Prostate gland (tissue), 2 donors: ENCODE measurements at regions not wholly inside any gene's neighbourhood (a gene's known extent, or its start where the extent isn't known, plus 50 kb on each side); places are given as distances from the start of the nearest gene placed in this dataset.

ENCODE experiments used
- DNase-seq: peaks from one replicate; pipeline ENCODE4 v3.0.0-alpha.2; 2019; ENCODE audit warnings: low spot score
- H3K27ac ChIP-seq, 2 donors: fragments of 200-600 bp; sonication (generic); 2 replicates each; pipeline ENCODE4 v1.5.1; 2017 to 2019
- H3K27me3 ChIP-seq: fragments of 200-600 bp; sonication (generic); replicated peaks from 2 replicates; pipeline ENCODE4 v1.5.1; 2019; ENCODE audit not compliant: insufficient read depth
- H3K36me3 ChIP-seq, 2 donors: fragments of 200-600 bp; sonication (generic); 1 replicate in 1 of 2; 2 replicates in 1 of 2; pipeline versions ENCODE4 v1.5.1 to v1.8.1; 2017 to 2019
- H3K4me1 ChIP-seq: fragments of 200-600 bp; sonication (generic); replicated peaks from 2 replicates; pipeline ENCODE4 v1.5.1; 2019
- H3K4me3 ChIP-seq, 2 donors: fragments of 200-600 bp; sonication (generic); 2 replicates each; pipeline ENCODE4 v1.5.1; 2017 to 2019
- H3K9me3 ChIP-seq: fragments of 200-600 bp; sonication (generic); 2 replicates; pipeline ENCODE4 v1.5.1; 2017
- POLR2A ChIP-seq: fragments of 450-650 bp; IDR thresholded peaks from one replicate; pipeline ENCODE4 v1.6.1; 2016; ENCODE audit warnings: antibody characterized with exemption, mild to moderate bottlenecking
- POLR2AphosphoS5 ChIP-seq: sonication (generic); formaldehyde crosslinking; IDR thresholded peaks from one replicate; pipeline ENCODE4 v1.6.1; 2017; ENCODE audit warnings: antibody characterized with exemption
- WGBS: methylation state at CpG from one replicate; pipeline ENCODE4 v1.1.5; 2018; 5-methylcytosine and 5-hydroxymethylcytosine counted together
- intact Hi-C: fragments of 100-400 bp; cut with DNase I; formaldehyde crosslinking; loops from one replicate; pipeline ENCODE4 v1.14.2; 2022
- TF ChIP-seq, protein P1 (sequence below), 4 experiments: fragments of 200-600 bp in 2 of 4; fragments of 450-650 bp in 2 of 4; sonication (generic) in 2 of 4; IDR thresholded peaks; 1 replicate in 3 of 4; 2 replicates in 1 of 4; pipeline ENCODE4 v1.5.1; 2016 to 2019; ENCODE audit warnings: antibody characterized with exemption in 4 of 4, mild to moderate bottlenecking in 2 of 4, moderate library complexity in 2 of 4

GRCh38 chr3:184505076-184505878 is 56.3 kb upstream of the EPHB3 start:
- no peak overlapping the region for H3K27ac ChIP-seq
- TF ChIP-seq, protein P1, sequence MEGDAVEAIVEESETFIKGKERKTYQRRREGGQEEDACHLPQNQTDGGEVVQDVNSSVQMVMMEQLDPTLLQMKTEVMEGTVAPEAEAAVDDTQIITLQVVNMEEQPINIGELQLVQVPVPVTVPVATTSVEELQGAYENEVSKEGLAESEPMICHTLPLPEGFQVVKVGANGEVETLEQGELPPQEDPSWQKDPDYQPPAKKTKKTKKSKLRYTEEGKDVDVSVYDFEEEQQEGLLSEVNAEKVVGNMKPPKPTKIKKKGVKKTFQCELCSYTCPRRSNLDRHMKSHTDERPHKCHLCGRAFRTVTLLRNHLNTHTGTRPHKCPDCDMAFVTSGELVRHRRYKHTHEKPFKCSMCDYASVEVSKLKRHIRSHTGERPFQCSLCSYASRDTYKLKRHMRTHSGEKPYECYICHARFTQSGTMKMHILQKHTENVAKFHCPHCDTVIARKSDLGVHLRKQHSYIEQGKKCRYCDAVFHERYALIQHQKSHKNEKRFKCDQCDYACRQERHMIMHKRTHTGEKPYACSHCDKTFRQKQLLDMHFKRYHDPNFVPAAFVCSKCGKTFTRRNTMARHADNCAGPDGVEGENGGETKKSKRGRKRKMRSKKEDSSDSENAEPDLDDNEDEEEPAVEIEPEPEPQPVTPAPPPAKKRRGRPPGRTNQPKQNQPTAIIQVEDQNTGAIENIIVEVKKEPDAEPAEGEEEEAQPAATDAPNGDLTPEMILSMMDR (IDR thresholded peaks at IDR 0.05) = no peak
- TF ChIP-seq POLR2AphosphoS5 (no peak), POLR2A (no peak)
- no peak for DNase-seq
- H3K4me1 ChIP-seq = no peaks in the 10 kb centered on the region
- no peak overlapping the region for H3K4me3 ChIP-seq
- H3K36me3 ChIP-seq = no peaks in the 10 kb centered on the region
- WGBS = 50% methylated on average over 9 of the region's 9 CpGs
- H3K9me3 ChIP-seq = no peaks in the 10 kb centered on the region
- peaks cover 7% of the 10 kb centered on the region for H3K27me3 ChIP-seq
- intact Hi-C loops = no loop called here

DNA sequence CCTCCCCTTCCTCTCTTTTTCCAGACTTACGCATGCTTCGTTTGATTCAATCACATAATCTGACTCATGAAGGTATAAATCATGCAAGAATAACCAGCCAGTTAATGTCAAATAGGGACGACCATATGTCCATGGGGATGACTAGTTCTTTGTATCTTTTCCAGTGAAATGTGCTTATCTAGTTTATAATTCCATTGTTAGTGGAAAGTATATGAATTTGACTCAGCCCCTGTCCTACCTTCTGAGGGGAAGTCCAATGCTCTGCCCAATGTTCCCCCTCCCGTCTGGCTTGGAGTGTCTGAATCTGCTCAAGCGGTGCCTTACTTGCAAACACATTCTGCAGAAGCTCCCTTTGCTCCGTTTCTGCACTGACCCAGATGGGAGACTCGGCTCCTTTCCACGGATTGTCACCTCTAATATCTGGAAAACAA is 55.0 kb upstream of the EPHB3 start:
- Histone ChIP-seq H3K9me3 (no peaks in the 10 kb centered on the region), H3K36me3 (no peaks in the 10 kb centered on the region), H3K27ac (no peak overlapping the region), H3K4me1 (no peaks in the 10 kb centered on the region), H3K27me3 (peaks cover 7% of the 10 kb centered on the region), H3K4me3 (no peak overlapping the region)
- TF ChIP-seq POLR2A (no peak), POLR2AphosphoS5 (no peak)
- TF ChIP-seq, protein P1 (IDR thresholded peaks at IDR 0.05) = no peak
- intact Hi-C loops = no loop called here
- no peak for DNase-seq
- 28% methylated on average over 8 of the region's 8 CpGs for WGBS

GRCh38 chr3:184508938-184509337 is 52.6 kb upstream of the EPHB3 start:
- no peaks in the 10 kb centered on the region for H3K4me1 ChIP-seq
- H3K27ac ChIP-seq = no peak overlapping the region
- H3K27me3 ChIP-seq = peaks cover 7% of the 10 kb centered on the region
- intact Hi-C loops = no loop called here
- 93% methylated on average over 8 of the region's 8 CpGs for WGBS
- no peak for DNase-seq
- no peaks in the 10 kb centered on the region for H3K36me3 ChIP-seq
- no peak overlapping the region for H3K4me3 ChIP-seq
- TF ChIP-seq, protein P1 (IDR thresholded peaks at IDR 0.05) = no peak
- TF ChIP-seq POLR2AphosphoS5 = no peak
- no peak for TF ChIP-seq POLR2A
- H3K9me3 ChIP-seq = no peaks in the 10 kb centered on the region

GRCh38 chr3:184511741-184512140 is 49.8 kb upstream of the EPHB3 start:
- H3K36me3 ChIP-seq = no peaks in the 10 kb centered on the region
- intact Hi-C loops = loop anchor here (5.0 kb wide), 2 partner anchors 89 to 134 kb away; partner anchors contain the start of gene THPO
- WGBS = 69% methylated on average over 2 of the region's 2 CpGs
- no peak for DNase-seq
- TF ChIP-seq POLR2AphosphoS5 (no peak), POLR2A (no peak)
- TF ChIP-seq, protein P1 (IDR thresholded peaks at IDR 0.05) = no peak
- no peak overlapping the region for H3K27ac ChIP-seq
- peaks cover 5% of the 10 kb centered on the region for H3K27me3 ChIP-seq
- H3K4me1 ChIP-seq = no peaks in the 10 kb centered on the region
- H3K9me3 ChIP-seq = no peaks in the 10 kb centered on the region
- H3K4me3 ChIP-seq = no peak overlapping the region
